ENCODE measurements at regions not wholly inside any gene's neighbourhood (a gene's known extent, or its start where the extent isn't known, plus 50 kb on each side); places are given as distances from the start of the nearest gene placed in this dataset.

- H3K27ac ChIP-seq: no peak overlapping the region
- no peak for TF ChIP-seq CTCF (IDR thresholded peaks at IDR 0.05)
Measured at GRCh38 chr3:178275311-178275710, 260.9 kb upstream of the KCNMB2 start.

GRCh38 chr3:178275793-178276192 is 260.4 kb upstream of the KCNMB2 start:
- TF ChIP-seq CTCF (IDR thresholded peaks at IDR 0.05): no peak
- peaks cover 3 to 22% of the 10 kb centered on the region in 2 donors for H3K9me3 ChIP-seq
- peaks cover 0 to 7% of the 10 kb centered on the region in 2 donors for H3K4me1 ChIP-seq
- no peaks in the 10 kb centered on the region for H3K36me3 ChIP-seq
- intact Hi-C loops (cut with DNase I): no loop called here
- no peak overlapping the region for H3K27ac ChIP-seq
- no peak for DNase-seq (ENCODE audit: low spot score in 2 of 2)
- no peaks in the 10 kb centered on the region for H3K27me3 ChIP-seq
- no peak overlapping the region for H3K4me3 ChIP-seq

More at GRCh38 chr3:178275311-178275710, 260.9 kb upstream of the KCNMB2 start:
- peaks cover 0 to 7% of the 10 kb centered on the region in 2 donors for H3K4me1 ChIP-seq
- peaks cover 3 to 17% of the 10 kb centered on the region in 2 donors for H3K9me3 ChIP-seq
- intact Hi-C loops (cut with DNase I): no loop called here
- H3K4me3 ChIP-seq: no peak overlapping the region
- no peak for DNase-seq (ENCODE audit: low spot score in 2 of 2)
- H3K27me3 ChIP-seq: no peaks in the 10 kb centered on the region
- no peaks in the 10 kb centered on the region for H3K36me3 ChIP-seq

GRCh38 chr3:178277605-178278004 is 258.6 kb upstream of the KCNMB2 start:
- Histone ChIP-seq H3K27me3 (no peaks in the 10 kb centered on the region), H3K36me3 (no peaks in the 10 kb centered on the region), H3K4me3 (no peak overlapping the region), H3K9me3 (peaks cover 3 to 31% of the 10 kb centered on the region in 2 donors), H3K27ac (no peak overlapping the region), H3K4me1 (peaks cover 0 to 7% of the 10 kb centered on the region in 2 donors)
- intact Hi-C loops (cut with DNase I): no loop called here
- no peak for TF ChIP-seq CTCF (IDR thresholded peaks at IDR 0.05)
- no peak for DNase-seq (ENCODE audit: low spot score in 2 of 2)

- Histone ChIP-seq H3K27ac (no peak overlapping the region), H3K4me1 (no peaks in the 10 kb centered on the region), H3K4me3 (no peak overlapping the region), H3K36me3 (no peaks in the 10 kb centered on the region), H3K9me3 (peaks cover 3 to 31% of the 10 kb centered on the region in 2 donors), H3K27me3 (no peaks in the 10 kb centered on the region)
- DNase-seq (ENCODE audit: low spot score in 2 of 2): no peak
- TF ChIP-seq CTCF (IDR thresholded peaks at IDR 0.05): no peak
- intact Hi-C loops (cut with DNase I): no loop called here
Measured at GRCh38 chr3:178283561-178283960, 252.7 kb upstream of the KCNMB2 start.

- H3K36me3 ChIP-seq: no peaks in the 10 kb centered on the region
- no peaks in the 10 kb centered on the region for H3K4me1 ChIP-seq
- no peak for TF ChIP-seq CTCF (IDR thresholded peaks at IDR 0.05)
- intact Hi-C loops (cut with DNase I): no loop called here
- peaks cover 3 to 25% of the 10 kb centered on the region in 2 donors for H3K9me3 ChIP-seq
- DNase-seq (ENCODE audit: low spot score in 2 of 2): no peak
- H3K27me3 ChIP-seq: no peaks in the 10 kb centered on the region
- H3K4me3 ChIP-seq: no peak overlapping the region
- H3K27ac ChIP-seq: no peak overlapping the region
Measured at GRCh38 chr3:178284181-178284580, 252.1 kb upstream of the KCNMB2 start.

- intact Hi-C loops (cut with DNase I): no loop called here
- no peaks in the 10 kb centered on the region for H3K27me3 ChIP-seq
- DNase-seq (ENCODE audit: low spot score in 2 of 2): no peak
- no peaks in the 10 kb centered on the region for H3K4me1 ChIP-seq
- TF ChIP-seq CTCF (IDR thresholded peaks at IDR 0.05): no peak
- H3K4me3 ChIP-seq: no peak overlapping the region
- H3K36me3 ChIP-seq: no peaks in the 10 kb centered on the region
- H3K27ac ChIP-seq: no peak overlapping the region
- no peaks in the 10 kb centered on the region for H3K9me3 ChIP-seq
Measured at GRCh38 chr3:178288074-178288473, 248.2 kb upstream of the KCNMB2 start.

Data from ascending aorta (tissue), 2 donors.